Activated CD4-positive, alpha-beta T cell treated with anti-CD3 and anti-CD28 coated beads, Interleukin-2, amount 50 U/mL, for 4 hours (primary cell): ENCODE measurements at regions not wholly inside any gene's neighbourhood (a gene's known extent, or its start where the extent isn't known, plus 50 kb on each side); places are given as distances from the start of the nearest gene placed in this dataset.
"Not testable (repeated sequence)": the region's sequence is repeated elsewhere in the genome, so short reads cannot be mapped to it uniquely, and the experiment has no call there.

Source experiments
- DNase-seq, 2 experiments: peaks; one replicate each; pipeline ENCODE4 v3.0.0-alpha.2; 2020

DNA sequence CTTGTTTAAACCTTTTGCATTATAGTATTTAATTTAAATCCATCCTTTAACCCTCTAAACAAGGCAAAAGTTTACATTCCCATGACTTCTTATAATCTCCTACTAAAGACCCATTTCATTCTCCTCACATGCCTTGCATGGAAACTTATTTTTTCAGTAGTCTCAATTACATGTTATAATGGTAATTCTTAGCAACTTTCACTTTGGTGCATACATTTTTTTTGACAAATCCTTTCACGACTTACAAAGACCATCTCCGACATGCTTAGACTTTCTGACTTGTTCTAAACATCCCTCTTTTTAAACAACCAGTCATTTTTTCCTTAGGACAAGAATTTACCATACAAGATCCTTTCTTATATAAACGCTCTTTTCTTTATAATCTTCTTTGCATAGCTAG is 615.4 kb upstream of the GBE1 start:
- no peak for DNase-seq

DNA sequence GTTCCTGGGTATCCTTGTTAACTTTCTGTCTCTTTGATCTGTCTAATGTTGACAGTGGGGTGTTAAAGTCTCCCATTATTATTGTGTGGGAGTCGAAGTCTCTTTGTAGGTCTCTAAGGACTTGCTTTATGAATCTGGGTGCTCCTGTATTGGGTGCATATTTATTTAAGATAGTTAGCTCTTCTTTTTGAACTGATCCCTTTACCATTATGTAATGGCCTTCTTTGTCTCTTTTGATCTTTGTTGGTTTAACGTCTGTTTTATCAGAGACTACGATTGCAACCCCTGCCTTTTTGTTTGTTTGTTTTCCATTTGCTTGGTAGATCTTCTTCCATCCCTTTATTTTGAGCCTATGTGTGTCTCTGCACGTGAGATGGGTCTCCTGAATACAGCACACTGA is 612.4 kb upstream of the GBE1 start:
- not testable (repeated sequence) for DNase-seq

DNA sequence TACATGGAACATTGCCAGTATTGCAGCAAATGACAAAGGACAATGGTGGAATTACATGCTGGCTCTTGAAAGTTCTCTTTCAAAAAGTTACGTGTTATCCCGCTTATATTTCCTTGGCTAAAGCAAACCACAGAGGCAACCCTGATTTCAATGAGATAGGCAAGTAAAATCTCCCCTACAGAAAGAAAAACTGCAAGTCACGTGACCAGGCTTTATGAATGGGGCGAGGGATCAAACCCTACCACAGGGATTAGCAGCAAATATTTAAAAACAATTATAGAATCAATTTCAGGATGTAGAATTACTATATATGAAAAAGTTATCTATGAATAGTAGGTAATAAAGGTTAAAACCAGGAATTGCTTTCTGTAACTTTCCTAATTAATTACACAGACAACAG is 603.4 kb upstream of the GBE1 start:
- no peak for DNase-seq

DNA sequence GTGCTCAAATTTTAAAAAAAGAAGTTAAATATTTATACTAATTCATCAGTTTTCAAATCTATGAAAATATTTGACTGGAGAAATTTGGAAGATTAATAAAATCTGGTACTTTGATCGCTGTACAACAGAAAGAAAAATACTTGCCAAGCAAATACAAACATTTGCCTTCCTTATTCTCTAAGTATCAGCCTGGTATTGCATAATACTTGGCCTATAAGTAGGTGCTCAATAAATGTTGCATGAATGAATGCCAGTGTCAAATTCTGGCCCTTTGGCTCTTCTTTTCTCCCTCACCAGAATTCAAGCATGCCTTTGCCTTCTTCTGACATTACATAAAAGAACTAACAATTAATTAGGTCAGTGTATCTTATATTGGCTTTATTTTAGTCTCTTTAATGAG is 601.7 kb upstream of the GBE1 start:
- no peak for DNase-seq

DNA sequence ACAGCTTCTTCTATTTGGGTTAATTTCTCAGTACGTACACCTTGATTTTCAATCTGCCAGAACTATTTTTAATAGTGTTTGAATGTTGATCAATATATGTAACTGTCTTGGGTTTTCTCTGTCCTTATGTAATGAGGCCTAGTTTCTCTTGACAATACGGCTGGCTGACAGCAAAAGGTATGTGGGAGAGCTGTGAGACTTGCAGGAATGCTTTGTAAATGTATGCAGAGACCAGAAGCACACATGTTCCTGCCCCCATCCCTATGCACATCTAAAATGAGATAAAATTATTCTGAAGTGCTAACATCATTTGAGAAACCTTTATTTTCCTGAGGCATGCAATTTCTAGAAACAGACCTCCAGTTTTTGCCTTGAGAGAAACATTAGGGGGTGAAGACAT is 593.8 kb upstream of the GBE1 start:
- no peak for DNase-seq

DNA sequence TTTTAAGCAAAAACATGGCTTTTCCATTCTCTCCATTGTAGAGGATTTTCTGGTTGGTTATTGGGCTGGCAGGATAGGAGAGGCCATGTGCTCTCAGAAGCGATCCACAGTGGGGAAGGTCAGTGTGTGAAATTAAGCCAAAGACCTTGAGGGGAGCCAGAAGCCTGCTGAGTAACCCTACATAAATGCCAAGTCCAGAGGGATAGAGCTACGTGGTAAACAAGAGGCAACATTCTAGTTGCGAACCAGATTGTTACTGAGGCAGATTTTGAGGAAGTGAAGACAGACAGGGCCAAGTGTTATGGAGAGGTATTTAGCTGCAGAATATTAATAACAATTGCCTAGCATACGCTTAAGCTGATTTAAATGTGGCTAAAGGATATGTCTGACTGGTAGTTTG is 592.8 kb upstream of the GBE1 start:
- no peak for DNase-seq

DNA sequence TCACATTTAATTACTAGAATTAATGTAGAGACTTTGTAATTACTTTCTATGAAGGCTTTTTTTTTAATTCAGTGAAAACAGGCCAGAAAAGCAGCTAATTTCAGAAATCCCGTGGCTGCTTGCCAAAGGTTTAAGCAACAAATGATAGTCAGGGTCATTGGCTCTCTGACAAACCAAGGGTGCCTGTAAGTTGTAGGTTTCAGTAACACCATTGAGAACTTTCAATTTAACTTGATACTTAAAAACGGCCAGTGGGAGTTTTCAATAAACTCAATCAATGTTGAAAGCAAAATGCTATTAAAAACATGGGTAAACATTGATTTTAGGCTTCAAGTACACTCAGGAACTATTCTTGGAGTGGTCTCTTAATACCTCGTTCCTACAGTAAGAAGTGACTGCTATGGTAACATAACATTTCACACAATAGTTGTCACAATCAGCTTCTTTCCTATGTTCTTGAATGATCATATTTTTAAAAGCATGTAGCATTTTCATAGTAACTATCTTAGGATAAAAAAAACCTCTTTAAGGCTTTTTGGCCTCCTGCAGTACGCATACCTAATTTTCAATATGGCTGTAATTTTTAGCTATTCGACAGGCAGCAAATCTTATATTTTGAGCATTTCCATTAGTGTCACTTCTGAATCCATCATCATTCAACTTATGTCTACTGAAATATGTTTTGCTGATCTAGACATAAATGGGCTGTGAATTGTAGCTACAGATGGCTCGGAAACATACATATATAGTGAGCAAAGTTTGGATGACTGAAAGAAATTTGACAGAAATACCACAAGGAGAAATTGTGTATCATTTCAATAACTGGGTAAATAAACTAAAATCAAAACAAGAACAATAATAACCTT is 592.1 kb upstream of the GBE1 start:
- DNase-seq: no peak

DNA sequence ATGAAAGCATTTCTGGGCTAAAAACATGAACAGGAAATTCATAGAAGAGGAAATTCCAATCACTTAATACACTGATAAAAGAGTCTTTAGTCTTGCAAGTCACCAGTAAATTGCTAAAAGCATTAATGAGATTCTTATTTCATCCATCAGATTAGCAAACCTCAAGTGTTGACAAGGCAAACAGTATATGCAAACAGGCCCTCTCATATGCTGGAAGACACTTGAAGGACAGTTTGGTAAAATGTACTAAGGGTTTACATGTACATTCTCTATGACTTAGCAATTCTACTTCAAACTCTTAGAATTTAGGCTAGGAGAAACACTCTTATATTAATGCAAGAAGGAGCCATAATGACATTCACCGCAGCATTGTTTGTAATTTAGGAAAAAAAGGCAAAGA is 586.1 kb upstream of the GBE1 start:
- no peak for DNase-seq

DNA sequence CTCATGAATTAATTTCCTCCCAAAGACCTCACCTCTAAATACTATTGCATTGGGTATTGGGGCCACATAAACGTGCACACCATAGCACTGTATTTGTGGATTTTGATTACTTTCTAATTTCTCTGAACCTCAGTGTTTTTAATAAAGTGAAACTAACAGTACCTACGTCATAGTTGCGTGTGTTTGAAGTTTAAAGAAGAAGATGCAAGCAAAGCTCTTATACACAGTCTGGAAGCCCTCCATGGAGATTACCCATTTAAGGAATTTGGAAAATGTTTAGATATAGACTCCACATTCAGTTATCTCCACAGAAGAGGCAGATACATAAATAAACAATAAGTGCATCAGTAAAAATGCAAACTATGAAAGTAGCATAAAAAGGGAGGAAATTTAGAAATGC is 581.1 kb upstream of the GBE1 start:
- DNase-seq: no peak

DNA sequence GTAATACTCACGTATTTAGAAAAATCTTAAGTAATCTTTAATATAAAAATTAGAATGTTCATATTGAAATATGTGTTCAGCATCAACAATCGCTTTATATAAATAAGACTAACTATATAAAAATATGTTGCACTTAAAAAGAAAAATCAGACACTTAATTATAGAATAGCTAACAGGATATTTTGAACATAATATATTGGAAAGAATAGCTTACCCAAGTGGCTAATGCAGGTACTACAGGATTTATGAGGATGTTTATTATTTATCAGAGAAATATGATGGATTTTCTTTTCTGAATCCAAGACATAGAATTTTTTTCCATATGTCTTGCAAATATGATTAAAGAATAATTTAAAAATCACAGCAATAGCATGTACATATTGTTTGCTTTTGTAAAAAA is 567.9 kb upstream of the GBE1 start:
- DNase-seq: no peak

DNA sequence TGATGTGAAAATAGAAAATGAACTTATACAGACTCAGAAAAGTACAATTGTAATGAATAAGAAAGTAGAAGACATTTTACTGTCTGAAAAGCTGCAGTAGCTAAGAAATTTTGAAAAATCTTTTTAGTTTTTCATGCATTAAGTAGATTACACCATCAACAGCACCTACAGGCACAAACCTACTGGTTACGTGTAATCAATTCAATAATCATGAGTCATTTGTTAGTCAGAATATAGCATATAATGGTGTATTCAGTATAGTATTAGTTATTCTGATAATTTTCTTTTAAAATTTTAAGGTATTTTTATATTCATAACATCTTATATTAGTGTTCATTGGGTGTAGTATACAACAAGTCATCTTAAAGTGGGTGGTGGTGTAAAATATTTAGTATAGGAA is 550.5 kb upstream of the GBE1 start:
- no peak for DNase-seq

DNA sequence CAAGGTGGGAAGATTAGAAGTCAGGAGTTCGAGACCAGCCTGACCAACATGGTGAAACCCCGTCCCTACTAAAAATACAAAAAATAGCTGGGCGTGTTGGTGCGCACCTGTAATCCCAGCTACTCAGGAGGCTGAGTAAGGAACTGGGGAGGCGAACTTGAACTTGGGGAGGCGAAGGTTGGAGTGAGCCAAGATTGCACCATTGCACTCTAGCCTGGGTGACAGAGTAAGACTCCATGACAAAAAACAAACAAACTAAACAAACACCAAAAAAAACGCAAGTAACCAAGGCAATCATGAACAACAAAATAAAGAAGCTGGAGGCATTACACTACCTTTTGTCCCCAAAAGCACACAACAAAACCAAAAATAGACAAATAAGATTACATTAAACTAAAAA is 547.3 kb upstream of the GBE1 start:
- no peak for DNase-seq

DNA sequence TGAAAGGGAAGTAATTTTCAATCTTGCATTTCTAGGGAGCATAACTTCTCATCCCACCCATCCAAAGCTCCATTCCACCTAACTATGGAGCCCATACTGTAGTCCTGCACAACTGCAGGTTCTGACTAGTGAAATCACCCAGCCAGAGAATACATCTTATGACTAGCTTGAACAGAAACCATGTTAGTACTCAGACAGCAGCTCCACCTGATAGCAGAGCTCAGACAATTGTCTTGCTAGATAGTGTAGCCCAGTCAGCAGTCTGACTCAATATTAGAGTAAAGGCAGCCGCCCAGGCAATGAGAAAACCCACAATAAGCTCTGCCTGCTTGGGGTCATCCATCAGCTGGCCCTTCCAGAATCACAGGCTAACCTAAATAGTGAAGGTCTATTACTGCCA is 544.7 kb upstream of the GBE1 start:
- no peak for DNase-seq

DNA sequence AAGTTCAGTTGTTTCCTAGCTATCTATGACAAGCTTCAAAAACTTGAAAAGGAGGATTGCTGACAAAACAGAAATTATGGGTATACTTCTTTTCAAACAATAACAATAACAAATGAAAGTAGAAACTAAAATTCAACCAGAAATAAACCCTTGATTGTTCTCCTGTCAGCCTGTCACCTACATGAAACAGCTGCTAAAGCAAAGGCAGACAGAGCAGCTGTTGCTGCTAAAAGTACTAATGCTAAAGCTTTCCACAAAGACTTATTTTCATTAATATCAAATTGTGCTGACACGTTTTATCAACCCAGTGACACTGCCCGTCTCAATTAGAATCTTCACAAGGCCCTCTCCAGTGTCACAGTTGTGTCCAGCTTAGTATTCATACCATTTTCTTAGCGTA is 533.2 kb upstream of the GBE1 start:
- no peak for DNase-seq

DNA sequence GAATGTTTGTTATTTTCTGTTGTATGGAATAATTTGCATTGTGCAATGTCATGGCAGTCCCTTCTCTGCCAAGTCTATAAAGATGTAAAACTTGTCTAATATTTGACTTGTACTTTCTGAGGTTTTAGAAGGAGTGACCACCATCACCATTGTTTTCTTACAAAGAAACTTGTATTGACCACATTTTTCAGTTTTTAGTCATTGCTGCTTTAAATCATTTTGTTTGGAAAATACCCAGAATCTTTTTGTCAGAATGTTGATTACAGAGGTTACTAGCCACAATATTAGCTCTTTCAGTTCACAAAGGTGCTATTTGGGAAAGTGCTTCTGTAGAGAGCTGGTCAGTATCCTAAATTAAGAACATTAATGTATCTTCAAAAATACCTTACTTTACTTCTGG is 532.4 kb upstream of the GBE1 start:
- no peak for DNase-seq

DNA sequence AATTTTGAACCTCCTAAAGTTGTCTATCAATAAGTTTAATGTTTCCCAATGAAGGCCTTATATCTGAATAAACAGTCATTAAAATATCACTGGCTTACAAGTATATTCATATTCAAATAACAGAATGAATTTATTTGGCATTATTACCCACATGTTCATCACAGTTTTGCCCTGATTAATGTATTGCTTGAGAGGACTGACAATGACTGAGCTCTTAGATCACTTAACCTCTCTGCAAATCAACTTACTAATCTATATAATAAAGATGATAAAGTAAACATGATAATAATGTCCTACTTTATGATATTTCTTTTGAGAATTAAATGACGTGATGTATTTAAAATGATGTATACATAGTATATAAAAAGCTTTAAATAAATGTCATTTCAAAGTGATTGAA is 532.0 kb upstream of the GBE1 start:
- DNase-seq: no peak

DNA sequence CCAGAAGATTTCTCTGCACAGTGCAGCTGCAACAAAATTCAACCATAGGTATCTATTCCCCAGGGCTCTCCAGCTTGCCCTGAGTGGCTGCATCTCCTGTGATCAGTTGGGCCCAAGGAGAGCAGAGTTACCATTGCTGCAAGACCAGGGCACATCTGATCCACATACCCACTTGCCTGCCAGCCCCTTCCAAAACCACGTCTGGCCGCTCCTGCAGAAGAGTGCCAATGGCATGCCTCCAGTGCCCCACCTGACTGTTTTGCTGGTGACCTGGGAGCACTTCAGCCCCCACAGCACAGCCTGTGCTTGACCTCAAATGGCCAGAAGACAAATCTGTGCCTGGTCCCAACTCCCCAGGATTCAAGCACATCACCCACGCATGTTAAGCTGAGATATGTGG is 526.1 kb upstream of the GBE1 start:
- no peak for DNase-seq

DNA sequence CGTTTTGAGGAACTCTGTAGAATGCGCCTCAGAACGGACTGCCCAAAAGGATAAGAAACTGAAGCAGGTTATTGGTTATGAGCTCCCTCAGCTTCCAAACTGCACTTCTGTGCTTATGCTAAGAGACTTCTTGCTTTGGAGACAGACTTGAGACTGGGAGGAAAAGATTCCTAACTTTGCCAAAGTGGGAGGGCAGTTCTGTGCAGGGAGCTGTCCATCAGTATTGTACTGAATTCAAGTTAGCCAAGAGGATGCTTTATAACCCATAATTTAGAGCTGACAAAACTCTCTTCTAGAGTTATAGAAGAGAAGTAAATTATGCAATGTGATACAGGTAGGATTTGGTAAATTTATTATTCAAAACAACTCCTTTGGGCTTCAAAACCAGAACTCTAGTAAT is 519.8 kb upstream of the GBE1 start:
- no peak for DNase-seq

DNA sequence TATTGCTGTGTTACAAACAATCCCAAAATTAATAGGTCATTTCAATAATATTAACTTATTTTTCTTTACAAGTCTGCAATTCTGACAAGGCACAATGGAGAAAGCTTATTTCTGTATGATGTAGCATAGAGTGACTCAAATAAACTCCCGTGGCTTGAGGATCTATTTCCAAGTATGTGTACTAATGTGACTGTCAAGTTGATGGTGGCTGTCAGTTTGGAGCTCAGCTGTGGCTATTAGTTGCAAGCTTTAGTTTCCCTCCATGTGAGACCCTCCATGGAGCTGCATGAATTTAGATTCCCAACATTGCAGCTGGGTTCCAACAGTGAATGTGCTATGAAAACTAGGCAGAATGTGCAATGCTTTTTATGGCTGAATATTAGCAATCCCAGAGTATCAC is 515.5 kb upstream of the GBE1 start:
- no peak for DNase-seq

DNA sequence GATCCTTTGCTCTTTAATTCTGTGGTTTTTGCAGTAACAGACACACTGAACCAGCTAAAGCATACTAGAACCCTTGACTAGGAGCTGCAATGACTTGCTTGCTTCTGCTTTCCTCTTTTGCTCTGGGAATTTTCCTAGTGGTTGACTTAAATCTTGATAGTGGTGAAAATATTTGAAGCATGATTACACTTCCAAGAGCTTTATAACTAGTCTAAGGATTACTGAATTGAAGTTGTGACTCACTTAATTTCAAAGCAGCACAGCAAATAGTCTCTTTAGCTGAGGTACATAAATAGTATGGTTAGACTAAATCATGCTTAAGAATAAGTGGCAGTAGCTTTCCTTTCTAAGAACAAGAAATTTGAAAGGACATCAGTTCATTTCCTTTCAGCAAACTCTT is 513.5 kb upstream of the GBE1 start:
- no peak for DNase-seq

DNA sequence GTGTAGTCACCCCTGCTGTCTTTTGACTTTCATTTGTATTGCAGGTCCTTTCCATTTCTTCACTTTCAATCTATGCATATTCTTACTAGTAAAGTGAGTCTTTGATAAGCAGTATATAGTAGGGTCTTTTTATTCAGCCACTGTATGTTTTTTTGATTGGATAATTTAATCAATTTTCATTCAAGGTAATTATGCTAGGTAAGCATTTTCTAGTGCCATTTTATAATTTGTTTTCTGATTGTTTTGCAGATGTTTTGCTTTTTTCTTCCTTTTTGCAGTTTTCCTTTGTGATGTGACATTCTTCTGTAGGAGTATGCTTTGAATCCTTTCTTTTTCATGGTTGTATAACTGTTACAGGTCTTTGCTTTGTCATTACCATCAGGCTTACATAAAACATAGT is 504.3 kb upstream of the GBE1 start:
- no peak for DNase-seq

DNA sequence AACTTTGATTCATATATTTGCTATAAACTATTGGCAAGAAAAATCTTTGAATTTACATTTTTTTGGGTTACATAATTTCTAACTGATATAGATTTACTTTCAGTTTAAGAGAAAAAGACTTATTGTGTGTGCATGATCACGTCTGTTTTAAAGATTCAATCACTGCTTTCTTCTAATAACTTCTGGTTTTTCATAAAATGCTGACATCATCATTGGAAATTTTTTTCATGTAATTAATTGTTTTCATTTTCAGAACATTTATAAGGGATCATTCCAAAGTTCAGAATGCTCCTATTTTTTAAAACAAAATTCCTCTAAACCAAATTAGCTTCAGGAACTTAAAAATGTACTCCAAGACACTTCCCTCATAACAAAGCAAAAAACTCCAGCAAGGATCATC is 500.7 kb upstream of the GBE1 start:
- no peak for DNase-seq

DNA sequence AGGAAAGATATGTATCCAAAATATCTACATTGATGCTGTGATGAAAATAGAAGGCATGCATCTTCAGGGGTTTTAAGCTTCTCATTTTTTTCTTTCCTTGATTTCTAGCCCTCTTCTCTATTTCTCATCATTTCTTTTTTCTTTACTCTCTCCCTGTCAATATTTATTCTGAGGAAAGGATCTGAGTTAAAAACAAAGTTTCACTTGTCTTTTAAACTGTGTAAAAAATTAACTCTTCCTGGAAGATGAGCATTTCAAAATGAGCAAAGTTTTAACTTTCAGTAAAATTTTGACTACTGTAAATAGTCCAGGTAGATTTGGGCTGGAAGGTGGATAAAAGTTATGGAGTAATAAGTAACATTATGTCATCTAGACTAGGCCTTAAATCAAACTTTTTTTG is 500.2 kb upstream of the GBE1 start:
- DNase-seq: no peak

DNA sequence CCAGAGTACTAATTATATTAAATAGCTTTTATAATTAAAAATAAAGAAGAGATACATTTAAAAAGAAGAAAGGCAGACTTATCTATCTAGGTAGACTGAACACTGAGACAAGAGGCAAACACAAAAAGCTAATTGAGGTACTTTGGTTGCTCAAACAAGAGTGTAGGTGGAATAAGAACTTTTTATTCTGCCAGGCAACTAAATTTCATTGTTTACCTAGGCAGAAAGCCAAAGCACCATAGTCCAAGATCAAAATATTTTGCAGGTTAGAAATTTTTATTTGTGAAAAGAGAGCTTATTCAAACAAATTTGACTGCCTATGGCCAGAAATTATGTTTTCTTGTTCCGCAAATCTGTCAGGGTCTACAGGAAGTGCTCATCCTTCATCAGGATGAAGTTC is 499.6 kb upstream of the GBE1 start:
- no peak for DNase-seq

DNA sequence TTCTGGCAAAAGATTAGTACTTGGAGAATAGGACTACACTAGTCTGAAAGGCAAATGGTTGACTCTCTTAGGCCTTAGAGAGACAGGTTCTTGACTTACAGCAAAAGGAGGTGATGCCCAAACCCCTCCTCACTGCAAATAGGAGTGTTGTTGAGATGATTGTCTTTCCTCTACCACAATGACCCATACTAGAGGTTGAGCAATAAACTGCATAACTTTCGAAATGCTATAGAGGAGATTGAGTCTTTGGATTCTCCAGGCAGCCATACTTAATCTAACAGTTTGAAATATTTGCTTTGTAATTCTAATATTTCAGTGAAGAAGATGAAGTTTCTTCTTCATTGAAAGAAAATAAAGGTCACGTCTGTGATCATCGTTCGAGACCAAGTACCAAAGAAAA is 498.5 kb upstream of the GBE1 start:
- DNase-seq: no peak

DNA sequence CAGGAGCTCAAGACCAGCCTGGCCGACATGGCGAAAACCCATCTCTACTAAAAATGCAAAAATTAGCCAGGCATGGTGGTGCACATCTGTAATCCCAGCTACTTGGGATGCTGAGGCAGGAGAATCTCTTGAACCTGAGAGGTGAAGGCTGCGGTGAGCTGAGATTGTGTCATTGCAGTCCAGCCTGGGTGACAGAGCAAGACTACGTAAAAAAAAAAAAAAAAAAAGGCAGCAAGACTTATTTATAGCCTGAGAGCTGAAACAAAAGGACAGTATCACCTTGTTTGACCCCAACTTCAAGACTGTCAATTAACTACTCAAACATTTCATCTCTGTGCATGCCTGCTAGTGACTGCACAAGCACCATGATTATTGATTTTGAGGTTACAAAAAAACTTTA is 478.9 kb upstream of the GBE1 start:
- DNase-seq: no peak
